Stomach smooth muscle (tissue), 2 donors: ENCODE measurements at regions not wholly inside any gene's neighbourhood (a gene's known extent, or its start where the extent isn't known, plus 50 kb on each side); places are given as distances from the start of the nearest gene placed in this dataset.

Experiments
- H3K27ac ChIP-seq: one replicate; pipeline ENCODE4 v1.7.0; 2013; ENCODE audit warnings: mild to moderate bottlenecking, low read length, inconsistent platforms
- H3K27me3 ChIP-seq, 2 donors: one replicate each; pipeline ENCODE4 v1.7.0; 2013; ENCODE audit warnings: low read length in 2 of 2; ENCODE audit not compliant: insufficient read depth in 2 of 2, control insufficient read depth in 1 of 2
- H3K36me3 ChIP-seq, 2 donors: one replicate each; pipeline ENCODE4 v1.7.0; 2013; ENCODE audit warnings: low read length in 2 of 2; ENCODE audit not compliant: control insufficient read depth in 2 of 2, insufficient read depth in 2 of 2
- H3K4me1 ChIP-seq: one replicate; pipeline ENCODE4 v1.7.0; 2013; ENCODE audit warnings: low read length; ENCODE audit not compliant: control insufficient read depth, insufficient read depth
- H3K4me3 ChIP-seq, 2 donors: one replicate each; pipeline ENCODE4 v1.7.0; 2013; ENCODE audit warnings: low read length in 2 of 2
- H3K9ac ChIP-seq, 2 donors: one replicate each; pipeline ENCODE4 v1.7.0; 2013; ENCODE audit warnings: low read length in 2 of 2, mild to moderate bottlenecking in 1 of 2
- H3K9me3 ChIP-seq, 2 donors: one replicate each; pipeline ENCODE4 v1.7.0; 2013; ENCODE audit warnings: low read length in 2 of 2; ENCODE audit not compliant: control insufficient read depth in 2 of 2
- donor health status: healthy.
- donor health status: Pancreatic carcinoma.

DNA sequence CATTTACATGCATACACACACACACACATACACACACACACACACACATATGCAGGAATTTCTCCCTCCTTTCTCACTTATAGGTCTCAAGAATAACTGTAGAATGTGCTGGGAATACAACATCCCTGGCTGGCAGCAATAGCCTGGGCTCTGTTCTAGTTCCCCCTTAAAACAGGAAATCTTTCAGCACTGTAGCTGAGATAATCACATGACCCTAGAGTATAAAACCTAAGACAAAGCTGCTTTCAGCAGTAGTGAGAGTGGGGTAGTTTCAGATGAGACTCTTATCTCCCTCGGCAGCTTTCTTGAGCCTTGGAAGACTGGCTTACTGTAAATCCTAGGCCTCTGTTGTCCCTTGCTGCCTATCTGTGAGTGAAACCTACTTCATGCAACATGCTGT lies 137.4 kb upstream of the AKR1E2 start:
- Histone ChIP-seq H3K27me3 (no peaks in the 10 kb centered on the region), H3K27ac (no peak overlapping the region)

GRCh38 chr10:4688168-4688567 lies 137.8 kb upstream of the AKR1E2 start:
- Histone ChIP-seq H3K27ac (no peak overlapping the region), H3K4me3 (no peak overlapping the region), H3K4me1 (peaks cover 7% of the 10 kb centered on the region)

More for the DNA sequence above, 137.4 kb upstream of the AKR1E2 start:
- Histone ChIP-seq H3K4me1 (peaks cover 7% of the 10 kb centered on the region), H3K9me3 (no peaks in the 10 kb centered on the region), H3K4me3 (no peak overlapping the region), H3K36me3 (no peaks in the 10 kb centered on the region), H3K9ac (no peak overlapping the region)

GRCh38 chr10:4687397-4687796 lies 138.6 kb upstream of the AKR1E2 start:
- no peaks in the 10 kb centered on the region for H3K27me3 ChIP-seq
- H3K9ac ChIP-seq, result no peak overlapping the region
- peaks cover 7% of the 10 kb centered on the region for H3K4me1 ChIP-seq
- no peaks in the 10 kb centered on the region for H3K36me3 ChIP-seq
- H3K4me3 ChIP-seq, result no peak overlapping the region
- no peak overlapping the region for H3K27ac ChIP-seq
- H3K9me3 ChIP-seq, result no peaks in the 10 kb centered on the region

More at GRCh38 chr10:4688168-4688567, 137.8 kb upstream of the AKR1E2 start:
- H3K9me3 ChIP-seq, result no peaks in the 10 kb centered on the region
- no peaks in the 10 kb centered on the region for H3K36me3 ChIP-seq
- no peaks in the 10 kb centered on the region for H3K27me3 ChIP-seq
- no peak overlapping the region for H3K9ac ChIP-seq

- no peaks in the 10 kb centered on the region for H3K36me3 ChIP-seq
- H3K27me3 ChIP-seq, result no peaks in the 10 kb centered on the region
- no peak overlapping the region for H3K27ac ChIP-seq
- no peaks in the 10 kb centered on the region for H3K9me3 ChIP-seq
- no peak overlapping the region for H3K9ac ChIP-seq
- no peak overlapping the region for H3K4me3 ChIP-seq
- H3K4me1 ChIP-seq, result peaks cover 7% of the 10 kb centered on the region
These were observed 139.4 kb upstream of the AKR1E2 start for GRCh38 chr10:4686644-4686996.

DNA sequence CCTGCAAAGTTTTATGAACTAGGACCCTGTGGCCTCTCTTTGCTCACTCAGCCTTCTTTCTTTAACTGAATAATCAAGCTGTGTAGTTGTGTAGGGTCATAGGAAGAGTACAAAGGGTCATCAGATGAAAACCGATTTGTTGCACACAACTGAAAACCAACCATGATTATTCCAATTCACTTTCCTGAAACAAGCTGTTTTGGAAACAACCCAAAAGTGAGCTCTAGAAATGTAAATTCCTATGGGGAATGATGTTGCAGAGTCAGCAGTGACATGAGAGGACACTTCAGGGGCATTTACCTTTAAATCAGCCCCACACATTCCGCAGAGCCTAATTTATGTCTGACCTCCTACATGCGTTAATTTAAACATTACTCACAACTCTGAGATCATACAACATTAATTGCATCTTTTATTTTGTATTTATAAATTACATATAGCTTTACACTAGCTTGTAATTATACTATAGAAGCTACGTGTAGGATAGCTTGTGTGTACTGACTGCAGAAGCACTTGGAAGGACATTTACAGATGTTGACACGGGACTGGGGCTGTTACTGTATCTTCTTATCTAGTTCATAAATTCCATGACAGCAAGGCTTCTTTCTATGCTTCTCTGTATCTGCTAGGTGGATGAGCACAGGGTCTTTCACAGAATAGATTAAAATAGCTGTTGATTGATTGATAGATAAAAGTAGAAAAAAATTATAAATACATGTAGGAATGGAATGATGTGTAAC lies 139.9 kb upstream of the AKR1E2 start:
- Histone ChIP-seq H3K27ac (no peak overlapping the region), H3K4me3 (no peak overlapping the region), H3K9me3 (no peaks in the 10 kb centered on the region), H3K36me3 (no peaks in the 10 kb centered on the region), H3K27me3 (no peaks in the 10 kb centered on the region), H3K9ac (no peak overlapping the region), H3K4me1 (peaks cover 7% of the 10 kb centered on the region)

- no peak overlapping the region for H3K9ac ChIP-seq
- no peaks in the 10 kb centered on the region for H3K9me3 ChIP-seq
- H3K4me3 ChIP-seq, result no peak overlapping the region
- no peaks in the 10 kb centered on the region for H3K36me3 ChIP-seq
- no peak overlapping the region for H3K27ac ChIP-seq
- H3K27me3 ChIP-seq, result no peaks in the 10 kb centered on the region
- H3K4me1 ChIP-seq, result peaks cover 7% of the 10 kb centered on the region
These were observed 140.5 kb upstream of the AKR1E2 start for GRCh38 chr10:4685491-4685890.

GRCh38 chr10:4684434-4684833 lies 141.6 kb upstream of the AKR1E2 start:
- Histone ChIP-seq H3K27me3 (no peaks in the 10 kb centered on the region), H3K9me3 (no peaks in the 10 kb centered on the region), H3K4me3 (no peak overlapping the region), H3K27ac (no peak overlapping the region), H3K9ac (no peak overlapping the region), H3K36me3 (no peaks in the 10 kb centered on the region), H3K4me1 (peaks cover 7% of the 10 kb centered on the region)

DNA sequence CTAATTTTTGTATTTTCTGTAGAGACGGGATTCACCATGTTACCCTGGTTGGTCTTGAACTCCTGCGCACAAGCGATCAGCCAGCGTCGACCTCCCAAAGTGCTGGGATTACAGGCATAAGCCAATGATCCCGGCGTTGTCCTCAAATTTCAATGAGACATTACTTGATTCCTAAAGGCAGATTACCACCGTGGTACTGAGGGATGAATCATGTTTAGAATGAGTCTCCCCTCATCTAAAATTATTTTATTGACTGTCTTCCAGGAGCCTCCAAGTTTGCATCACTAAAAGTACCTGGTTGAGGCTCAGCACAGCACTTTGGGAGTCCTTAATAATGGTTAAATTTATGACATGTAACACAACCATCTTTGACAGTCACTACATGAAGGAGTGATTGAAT lies 142.2 kb upstream of the AKR1E2 start:
- no peaks in the 10 kb centered on the region for H3K36me3 ChIP-seq

GRCh38 chr10:4683137-4683536 lies 142.9 kb upstream of the AKR1E2 start:
- Histone ChIP-seq H3K27me3 (no peaks in the 10 kb centered on the region), H3K9me3 (no peaks in the 10 kb centered on the region), H3K36me3 (no peaks in the 10 kb centered on the region), H3K4me3 (no peak overlapping the region), H3K4me1 (peaks cover 10% of the 10 kb centered on the region), H3K27ac (no peak overlapping the region), H3K9ac (no peak overlapping the region)

More for the DNA sequence above, 142.2 kb upstream of the AKR1E2 start:
- no peaks in the 10 kb centered on the region for H3K27me3 ChIP-seq
- peaks cover 7% of the 10 kb centered on the region for H3K4me1 ChIP-seq
- H3K9ac ChIP-seq, result no peak overlapping the region
- no peaks in the 10 kb centered on the region for H3K9me3 ChIP-seq
- no peak overlapping the region for H3K27ac ChIP-seq
- no peak overlapping the region for H3K4me3 ChIP-seq

DNA sequence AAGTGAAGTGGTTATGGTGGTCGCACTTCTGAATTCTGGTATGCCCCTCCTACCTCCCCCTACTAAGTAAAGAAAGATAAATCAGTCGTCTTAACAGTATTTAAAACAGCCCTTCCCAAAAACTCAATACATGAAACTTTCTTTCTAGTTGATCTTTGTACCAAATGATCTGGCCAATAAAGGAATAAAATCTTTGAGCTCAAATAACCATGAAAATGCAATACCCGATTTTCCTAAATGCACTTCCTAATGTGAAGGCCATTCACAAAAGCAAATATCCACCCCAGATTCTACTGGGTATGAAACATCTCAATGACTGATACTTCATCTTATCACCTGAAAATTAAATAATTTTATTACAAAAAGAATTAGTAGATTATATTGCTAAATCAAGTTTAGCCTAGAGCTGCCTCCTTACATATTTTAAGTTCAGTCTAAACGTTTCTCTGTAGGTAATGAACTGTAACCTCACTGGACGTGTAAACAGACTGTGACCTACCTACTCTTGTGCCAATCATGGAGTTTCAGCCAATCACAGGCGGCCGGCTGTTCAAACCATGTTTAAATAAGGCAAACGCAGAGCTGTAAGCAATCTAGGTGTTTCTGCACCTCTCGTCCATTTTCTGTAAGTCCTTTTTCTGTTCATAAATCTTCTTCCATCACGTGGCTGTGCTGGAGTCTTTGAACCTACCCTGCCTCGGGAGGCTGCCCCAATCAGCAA lies 146.9 kb upstream of the AKR1E2 start:
- Histone ChIP-seq H3K4me1 (peaks cover 3% of the 10 kb centered on the region), H3K4me3 (no peak overlapping the region), H3K36me3 (no peaks in the 10 kb centered on the region), H3K27ac (no peak overlapping the region), H3K27me3 (no peaks in the 10 kb centered on the region), H3K9me3 (no peaks in the 10 kb centered on the region), H3K9ac (no peak overlapping the region)
